GM18498 (cell line): ENCODE measurements at regions not wholly inside any gene's neighbourhood (a gene's known extent, or its start where the extent isn't known, plus 50 kb on each side); places are given as distances from the start of the nearest gene placed in this dataset.
"Not testable (repeated sequence)": the region's sequence is repeated elsewhere in the genome, so short reads cannot be mapped to it uniquely, and the experiment has no call there.

Source experiments
- ATAC-seq: cut with Tn5 transposase; IDR thresholded peaks from one replicate; pipeline ENCODE4 v1.9.1; 2021; ENCODE audit warnings: mild to moderate bottlenecking, moderate library complexity; ENCODE audit not compliant: unreplicated experiment

DNA sequence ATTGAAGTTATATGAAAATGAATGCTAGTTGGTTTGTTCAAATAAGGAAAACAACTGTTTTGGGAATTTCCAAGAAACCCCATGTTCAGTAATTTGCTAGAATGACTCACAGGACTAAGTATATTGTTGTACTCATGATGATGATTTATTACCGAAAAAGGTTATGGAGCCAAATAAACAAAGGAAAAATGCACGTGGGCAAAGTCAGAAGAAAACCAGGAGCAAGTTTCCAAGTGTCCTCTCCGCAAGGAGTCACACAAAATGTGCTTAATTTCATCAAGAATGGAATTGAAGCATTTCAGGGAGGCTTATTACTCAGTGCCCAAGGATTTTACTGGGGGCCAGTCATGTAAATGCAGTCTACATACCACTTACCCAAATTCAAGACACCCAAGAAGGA lies 1652.4 kb upstream of the TMEFF2 start:
- ATAC-seq: no peak

GRCh38 chr2:193845604-193846003 lies 1650.9 kb upstream of the TMEFF2 start:
- no peak for ATAC-seq

GRCh38 chr2:193843675-193844074 lies 1648.9 kb upstream of the TMEFF2 start:
- no peak for ATAC-seq

GRCh38 chr2:193841384-193842150 lies 1646.8 kb upstream of the TMEFF2 start:
- no peak for ATAC-seq

DNA sequence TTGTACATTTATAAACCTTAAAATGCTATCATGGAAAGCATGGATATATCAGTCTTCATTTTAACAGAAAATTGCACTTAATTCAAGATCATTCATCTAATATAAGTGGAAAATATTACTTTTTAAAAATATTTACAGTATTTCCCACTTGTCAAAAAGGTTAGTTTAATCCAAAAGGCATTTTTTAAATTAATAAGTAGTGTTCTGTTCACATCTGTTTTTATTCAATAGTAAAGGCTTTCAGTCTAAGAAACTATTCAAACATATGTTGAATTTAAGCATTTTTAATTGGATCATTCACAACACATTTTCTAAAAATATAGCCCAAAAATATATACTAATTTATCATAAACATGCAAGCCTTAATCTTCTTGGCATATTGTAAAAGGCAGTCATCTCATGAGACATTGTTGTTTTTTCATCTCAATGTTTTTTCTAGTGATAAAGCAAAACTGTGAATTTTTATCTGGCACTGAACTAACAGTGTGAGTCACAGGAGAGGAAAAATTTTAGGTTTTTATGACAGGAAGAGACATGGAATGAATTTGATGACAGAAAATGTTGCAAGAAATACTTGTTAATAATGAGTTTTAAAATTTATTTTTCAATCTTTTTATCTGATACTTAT lies 1642.5 kb upstream of the TMEFF2 start:
- ATAC-seq: no peak

- ATAC-seq: not testable (repeated sequence)
Observed at GRCh38 chr2:193836424-193837006, 1641.8 kb upstream of the TMEFF2 start.

DNA sequence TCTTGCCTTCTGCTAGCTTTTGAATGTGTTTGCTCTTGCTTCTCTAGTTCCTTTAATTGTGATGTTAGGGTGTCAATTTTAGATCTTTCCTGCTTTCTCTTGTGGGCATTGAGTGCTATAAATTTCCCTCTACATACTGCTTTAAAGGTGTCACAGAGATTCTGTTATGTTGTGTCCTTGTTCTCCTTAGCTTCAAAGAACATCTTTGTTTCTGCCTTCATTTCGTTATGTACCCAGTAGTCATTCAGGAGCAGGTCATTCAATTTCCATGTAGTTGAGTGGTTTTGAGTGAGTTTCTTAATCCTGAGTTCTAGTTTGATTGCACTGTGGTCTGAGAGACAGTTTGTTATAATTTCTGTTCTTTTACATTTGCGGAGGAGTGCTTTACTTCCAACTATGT lies 1639.2 kb upstream of the TMEFF2 start:
- not testable (repeated sequence) for ATAC-seq

GRCh38 chr2:193824474-193824873 lies 1629.7 kb upstream of the TMEFF2 start:
- ATAC-seq: no peak

GRCh38 chr2:193818801-193819499 lies 1624.2 kb upstream of the TMEFF2 start:
- ATAC-seq: no peak

GRCh38 chr2:193816008-193816407 lies 1621.3 kb upstream of the TMEFF2 start:
- no peak for ATAC-seq

- no peak for ATAC-seq
Observed at GRCh38 chr2:193810533-193810932, 1615.8 kb upstream of the TMEFF2 start.

GRCh38 chr2:193808877-193809276 lies 1614.1 kb upstream of the TMEFF2 start:
- no peak for ATAC-seq

- ATAC-seq: no peak
Observed at GRCh38 chr2:193806088-193806774, 1611.5 kb upstream of the TMEFF2 start.

GRCh38 chr2:193796847-193797246 lies 1602.1 kb upstream of the TMEFF2 start:
- no peak for ATAC-seq

DNA sequence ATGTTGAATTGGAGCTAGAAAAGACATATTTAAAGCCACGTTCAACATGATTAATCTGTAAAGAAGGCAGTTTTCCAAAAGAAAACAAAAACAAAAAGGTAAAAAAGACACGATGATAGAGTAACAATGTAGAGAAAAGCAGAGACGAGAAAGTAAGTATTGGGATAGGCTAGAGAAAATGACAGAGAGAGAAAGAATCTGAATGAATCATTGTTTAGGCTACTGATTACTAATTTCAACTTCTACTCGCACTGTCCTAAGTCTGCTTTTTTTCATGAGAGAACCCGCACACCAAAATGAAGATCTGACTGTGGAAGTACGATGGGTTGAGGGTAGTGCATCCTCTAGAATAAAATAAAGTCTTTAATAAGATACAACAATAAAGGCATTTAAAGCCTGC lies 1599.2 kb upstream of the TMEFF2 start:
- no peak for ATAC-seq

DNA sequence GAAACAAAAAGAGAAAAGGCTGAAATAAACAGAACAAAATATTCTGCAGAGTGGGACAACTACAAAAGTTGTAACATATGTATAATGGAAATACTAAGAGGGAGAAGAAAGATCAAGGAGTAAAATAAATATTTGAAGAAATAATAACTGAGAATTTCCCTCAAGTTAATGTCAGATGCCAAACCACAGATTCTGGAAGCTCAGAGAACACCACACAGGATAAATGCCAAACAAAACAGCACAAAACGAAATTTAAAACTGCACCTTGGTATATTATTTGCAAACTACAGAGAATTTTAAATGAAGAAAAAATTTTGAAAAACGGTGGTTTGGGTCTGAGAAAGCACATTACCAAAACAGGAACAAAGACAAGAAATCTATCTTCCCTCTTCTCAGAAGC lies 1588.9 kb upstream of the TMEFF2 start:
- no peak for ATAC-seq

DNA sequence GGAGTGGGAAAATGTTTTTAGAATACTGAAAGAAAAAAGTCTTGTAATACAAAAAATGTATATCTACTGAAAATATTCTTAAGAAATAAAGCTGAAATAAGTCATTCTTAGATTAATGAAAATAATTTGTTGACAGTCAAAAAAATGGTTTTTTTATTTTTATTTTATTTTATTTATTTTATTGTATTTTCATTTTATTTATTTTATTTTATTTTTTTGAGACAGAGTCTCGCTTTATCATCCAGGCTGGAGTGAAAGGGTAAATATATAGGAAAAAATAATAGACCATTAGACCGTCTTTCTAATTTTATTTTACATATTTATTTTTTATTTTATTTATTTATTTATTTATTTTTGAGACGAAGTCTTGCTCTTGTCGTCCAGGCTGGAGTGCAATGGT lies 1583.6 kb upstream of the TMEFF2 start:
- ATAC-seq: no peak

DNA sequence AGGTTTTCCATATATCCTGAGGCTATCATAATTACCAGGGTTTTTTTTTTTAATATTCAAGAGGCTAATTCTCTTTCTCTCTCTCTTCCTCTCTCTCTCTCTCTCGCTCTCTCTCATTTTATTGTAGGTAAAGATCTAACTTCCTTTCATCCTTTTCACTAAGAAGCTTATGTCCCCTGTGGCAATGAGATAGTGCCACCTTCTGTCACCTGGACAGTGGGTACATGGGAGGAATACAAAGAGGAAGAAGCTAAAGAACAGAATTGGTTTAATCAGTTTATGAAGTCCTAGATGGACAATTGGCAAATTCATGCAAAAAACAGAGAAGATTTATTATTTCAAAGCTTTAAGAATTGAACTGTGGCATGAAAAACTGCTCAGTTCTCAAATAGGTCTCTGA lies 1582.3 kb upstream of the TMEFF2 start:
- no peak for ATAC-seq

DNA sequence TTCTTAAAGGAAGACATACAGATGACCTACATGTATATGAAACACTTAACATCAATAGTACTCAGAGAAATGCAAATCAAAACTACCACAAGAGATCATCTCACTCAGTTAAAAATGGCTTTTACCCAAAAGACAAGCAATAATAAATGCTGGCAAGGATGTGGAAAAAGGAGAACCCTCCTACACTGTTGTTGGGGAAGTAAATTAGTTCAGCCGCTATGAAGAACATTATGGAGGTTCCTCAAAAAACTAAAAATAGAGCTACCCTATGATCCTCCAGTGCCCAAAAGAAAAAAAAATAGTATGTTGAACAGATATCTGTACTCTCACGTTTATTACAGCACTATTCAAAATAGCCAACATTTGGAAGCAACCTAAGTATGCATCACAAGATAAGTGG lies 1579.4 kb upstream of the TMEFF2 start:
- no peak for ATAC-seq

GRCh38 chr2:193751299-193751698 lies 1556.6 kb upstream of the TMEFF2 start:
- no peak for ATAC-seq

GRCh38 chr2:193749485-193749884 lies 1554.8 kb upstream of the TMEFF2 start:
- ATAC-seq: no peak
